Vagina (tissue), 2 donors: ENCODE measurements at regions not wholly inside any gene's neighbourhood (a gene's known extent, or its start where the extent isn't known, plus 50 kb on each side); places are given as distances from the start of the nearest gene placed in this dataset.

Experiments
- DNase-seq, 2 donors: peaks; one replicate each; pipeline ENCODE4 v3.0.0-alpha.2; 2017; ENCODE audit errors: extremely low spot score in 2 of 2
- H3K27ac ChIP-seq: fragments of 200-600 bp; sonication (generic); one replicate; pipeline ENCODE4 v1.5.1; 2019
- H3K27me3 ChIP-seq: fragments of 200-600 bp; sonication (generic); one replicate; pipeline ENCODE4 v1.5.1; 2019
- H3K36me3 ChIP-seq, 2 donors: fragments of 200-600 bp; sonication (generic); one replicate each; pipeline ENCODE4 v1.5.1; 2017 to 2019
- H3K4me1 ChIP-seq: fragments of 200-600 bp; sonication (generic); one replicate; pipeline ENCODE4 v1.5.1; 2019
- H3K4me3 ChIP-seq, 2 donors: fragments of 200-600 bp; sonication (generic); 1 replicate in 1 of 2; 2 replicates in 1 of 2; pipeline ENCODE4 v1.5.1; 2016 to 2019
- H3K9me3 ChIP-seq: fragments of 200-600 bp; sonication (generic); one replicate; pipeline ENCODE4 v1.5.1; 2019
- CTCF ChIP-seq, 3 experiments: fragments of 450-650 bp in 2 of 3; fragments of 200-600 bp in 1 of 3; sonication (generic) in 1 of 3; IDR thresholded peaks; one replicate each; pipeline ENCODE4 v1.5.1; 2017 to 2019; ENCODE audit warnings: antibody characterized with exemption in 3 of 3, mild to moderate bottlenecking in 2 of 3, moderate library complexity in 2 of 3
- POLR2A ChIP-seq, 2 donors: fragments of 450-650 bp; IDR thresholded peaks; one replicate each; pipeline ENCODE4 v1.6.1; 2017; ENCODE audit warnings: antibody characterized with exemption in 2 of 2, mild to moderate bottlenecking in 2 of 2, moderate library complexity in 2 of 2
- POLR2AphosphoS5 ChIP-seq, 2 donors: sonication (generic); formaldehyde crosslinking; IDR thresholded peaks; one replicate each; pipeline ENCODE4 v1.9.0; 2017; ENCODE audit warnings: antibody characterized with exemption in 2 of 2, mild to moderate bottlenecking in 2 of 2, low read depth in 1 of 2; ENCODE audit not compliant: insufficient read depth in 1 of 2
- intact Hi-C: fragments of 100-400 bp; cut with DNase I; formaldehyde crosslinking; loops from one replicate; pipeline ENCODE4 v1.15.1; 2023

GRCh38 chr2:239586651-239587310 lies 186.0 kb upstream of the HDAC4 start:
- no peaks in the 10 kb centered on the region for H3K9me3 ChIP-seq
- no peaks in the 10 kb centered on the region for H3K36me3 ChIP-seq
- intact Hi-C loops = no loop called here
- TF ChIP-seq POLR2AphosphoS5 (IDR thresholded peaks at IDR 0.05; ENCODE audit: insufficient read depth in 1 of 2, low read depth in 1 of 2) = no peak
- TF ChIP-seq CTCF (IDR thresholded peaks at IDR 0.05) = no peak
- no peak for TF ChIP-seq POLR2A (IDR thresholded peaks at IDR 0.05)
- DNase-seq = no peak
- H3K27me3 ChIP-seq = no peaks in the 10 kb centered on the region
- no peak overlapping the region for H3K4me3 ChIP-seq
- H3K27ac ChIP-seq = no peak overlapping the region
- H3K4me1 ChIP-seq = no peaks in the 10 kb centered on the region

DNA sequence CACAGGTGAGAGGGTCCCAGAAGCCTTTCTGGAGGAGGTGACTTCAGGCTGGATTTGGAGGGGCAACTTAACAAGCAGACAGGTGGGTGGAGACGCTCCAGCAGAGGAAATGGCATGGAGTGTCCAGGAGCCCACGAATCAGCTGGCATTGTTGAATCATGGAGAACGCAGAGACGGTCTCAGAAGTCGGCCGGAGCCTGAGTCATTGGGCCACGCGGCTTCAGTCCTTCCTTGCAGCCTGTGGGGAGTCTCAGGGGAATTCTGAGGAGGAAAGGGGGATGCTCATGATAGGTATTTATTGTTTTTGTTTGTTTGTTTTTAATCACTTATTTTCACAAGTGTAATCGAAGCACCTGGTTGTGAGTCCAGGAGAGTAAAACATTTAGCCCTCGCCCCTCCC lies 184.6 kb upstream of the HDAC4 start:
- DNase-seq = no peak
- Histone ChIP-seq H3K27ac (no peak overlapping the region), H3K9me3 (no peaks in the 10 kb centered on the region), H3K4me3 (no peak overlapping the region), H3K27me3 (no peaks in the 10 kb centered on the region), H3K4me1 (no peaks in the 10 kb centered on the region), H3K36me3 (no peaks in the 10 kb centered on the region)
- TF ChIP-seq POLR2AphosphoS5 (IDR thresholded peaks at IDR 0.05; ENCODE audit: insufficient read depth in 1 of 2, low read depth in 1 of 2) = no peak
- no peak for TF ChIP-seq POLR2A (IDR thresholded peaks at IDR 0.05)
- TF ChIP-seq CTCF (IDR thresholded peaks at IDR 0.05) = no peak
- intact Hi-C loops = no loop called here

DNA sequence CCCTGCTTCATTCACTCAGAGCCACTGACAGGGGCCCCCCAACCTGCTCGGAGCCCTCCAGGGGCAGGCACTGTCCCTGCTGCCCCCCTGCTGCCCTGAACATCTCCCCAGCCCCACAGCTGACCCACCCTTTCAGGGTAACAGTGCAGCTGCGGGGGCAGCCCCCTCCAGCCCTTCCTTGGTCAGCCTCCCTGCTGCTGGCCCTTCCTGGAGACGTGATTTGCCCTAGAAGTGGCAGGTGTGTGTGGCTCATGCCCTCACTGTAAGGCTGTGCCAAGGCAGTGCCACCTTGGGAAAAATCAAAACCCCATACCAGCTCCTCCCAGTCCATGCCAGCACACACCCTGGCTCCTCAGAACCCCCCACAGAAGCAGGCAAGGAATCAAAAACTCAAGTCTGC lies 184.2 kb upstream of the HDAC4 start:
- Histone ChIP-seq H3K4me3 (no peak overlapping the region), H3K27ac (no peak overlapping the region), H3K27me3 (no peaks in the 10 kb centered on the region), H3K9me3 (no peaks in the 10 kb centered on the region), H3K4me1 (no peaks in the 10 kb centered on the region), H3K36me3 (no peaks in the 10 kb centered on the region)
- TF ChIP-seq POLR2A (IDR thresholded peaks at IDR 0.05) (no peak), POLR2AphosphoS5 (IDR thresholded peaks at IDR 0.05; ENCODE audit: insufficient read depth in 1 of 2, low read depth in 1 of 2) (no peak), CTCF (IDR thresholded peaks at IDR 0.05) (no peak)
- intact Hi-C loops = no loop called here
- no peak for DNase-seq

DNA sequence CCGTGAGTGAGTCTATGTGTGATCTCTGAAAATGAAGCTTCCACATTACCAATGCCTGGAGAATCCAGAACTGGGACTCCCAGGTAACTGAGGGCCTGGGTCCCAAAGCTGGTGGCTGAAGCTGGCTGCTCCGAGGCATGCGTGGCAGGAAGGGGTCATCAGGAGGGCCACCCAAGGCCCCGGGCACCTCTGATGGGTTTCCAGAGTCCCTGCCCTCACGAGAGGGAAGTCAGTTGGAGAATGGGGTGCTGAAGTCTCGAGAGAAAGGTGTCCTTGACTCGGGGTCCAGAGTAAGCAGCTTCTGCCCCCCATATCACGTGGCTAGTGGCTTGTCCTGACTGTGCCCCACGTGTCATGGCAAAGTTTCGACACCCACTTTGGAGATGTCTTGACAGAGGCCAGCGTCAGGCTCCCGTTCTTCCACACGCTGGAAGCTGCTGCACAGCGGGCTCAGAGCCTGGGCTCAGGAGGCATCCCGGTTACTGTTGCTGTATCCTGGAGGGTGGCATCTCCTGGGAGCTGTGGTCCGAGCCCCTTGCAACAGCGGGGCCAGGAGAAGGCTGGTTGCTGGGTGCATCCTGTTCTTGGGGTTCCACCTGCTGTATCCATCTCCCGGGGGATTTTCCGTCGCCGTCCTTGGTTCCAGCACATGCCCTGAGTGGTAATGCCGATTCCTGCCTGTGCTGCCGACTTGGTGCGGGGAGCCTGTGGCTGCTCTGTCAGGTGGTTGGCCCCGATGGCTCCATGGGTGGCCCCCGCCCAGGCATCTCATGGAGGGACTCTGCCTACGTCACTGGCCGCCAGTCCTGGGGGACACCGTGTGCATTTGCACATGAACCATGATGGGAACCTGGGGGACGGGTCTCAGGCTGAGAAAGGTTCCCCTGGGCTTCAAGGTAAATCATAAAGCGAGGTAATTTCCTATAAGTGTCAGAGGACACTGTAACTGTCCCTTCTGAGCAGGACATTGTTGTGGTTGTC lies 183.3 kb upstream of the HDAC4 start:
- no peaks in the 10 kb centered on the region for H3K4me1 ChIP-seq
- TF ChIP-seq POLR2AphosphoS5 (IDR thresholded peaks at IDR 0.05; ENCODE audit: insufficient read depth in 1 of 2, low read depth in 1 of 2) = no peak
- TF ChIP-seq POLR2A (IDR thresholded peaks at IDR 0.05) = no peak
- no peak for TF ChIP-seq CTCF (IDR thresholded peaks at IDR 0.05)
- DNase-seq = no peak
- H3K36me3 ChIP-seq = no peaks in the 10 kb centered on the region
- H3K27me3 ChIP-seq = no peaks in the 10 kb centered on the region
- H3K4me3 ChIP-seq = no peak overlapping the region
- intact Hi-C loops = no loop called here
- no peaks in the 10 kb centered on the region for H3K9me3 ChIP-seq
- no peak overlapping the region for H3K27ac ChIP-seq
